ENCODE measurements at regions not wholly inside any gene's neighbourhood (a gene's known extent, or its start where the extent isn't known, plus 50 kb on each side); places are given as distances from the start of the nearest gene placed in this dataset.

- no peak overlapping the region for H3K27ac ChIP-seq (ENCODE audit: low read depth in 2 of 2, low read length in 2 of 2)
- DNase-seq (peak in 2 of 5 donors; percentile 14 to 19), FAIRE-seq (no peak)
- H3K4me3 ChIP-seq (ENCODE audit: low read length in 3 of 3), result no peak overlapping the region
- no peaks in the 10 kb centered on the region for H3K36me3 ChIP-seq (ENCODE audit: control insufficient read depth in 2 of 3, insufficient read depth in 3 of 3, low read length in 3 of 3)
- H3K9me3 ChIP-seq (ENCODE audit: control insufficient read depth in 2 of 3, insufficient read depth in 1 of 3, low read length in 3 of 3), result no peaks in the 10 kb centered on the region
- peaks cover 0 to 7% (median 0%) of the 10 kb centered on the region in 3 donors for H3K4me1 ChIP-seq (ENCODE audit: control insufficient read depth in 2 of 3, insufficient read depth in 2 of 3, low read depth in 1 of 3, low read length in 3 of 3)
- TF ChIP-seq, protein P1, sequence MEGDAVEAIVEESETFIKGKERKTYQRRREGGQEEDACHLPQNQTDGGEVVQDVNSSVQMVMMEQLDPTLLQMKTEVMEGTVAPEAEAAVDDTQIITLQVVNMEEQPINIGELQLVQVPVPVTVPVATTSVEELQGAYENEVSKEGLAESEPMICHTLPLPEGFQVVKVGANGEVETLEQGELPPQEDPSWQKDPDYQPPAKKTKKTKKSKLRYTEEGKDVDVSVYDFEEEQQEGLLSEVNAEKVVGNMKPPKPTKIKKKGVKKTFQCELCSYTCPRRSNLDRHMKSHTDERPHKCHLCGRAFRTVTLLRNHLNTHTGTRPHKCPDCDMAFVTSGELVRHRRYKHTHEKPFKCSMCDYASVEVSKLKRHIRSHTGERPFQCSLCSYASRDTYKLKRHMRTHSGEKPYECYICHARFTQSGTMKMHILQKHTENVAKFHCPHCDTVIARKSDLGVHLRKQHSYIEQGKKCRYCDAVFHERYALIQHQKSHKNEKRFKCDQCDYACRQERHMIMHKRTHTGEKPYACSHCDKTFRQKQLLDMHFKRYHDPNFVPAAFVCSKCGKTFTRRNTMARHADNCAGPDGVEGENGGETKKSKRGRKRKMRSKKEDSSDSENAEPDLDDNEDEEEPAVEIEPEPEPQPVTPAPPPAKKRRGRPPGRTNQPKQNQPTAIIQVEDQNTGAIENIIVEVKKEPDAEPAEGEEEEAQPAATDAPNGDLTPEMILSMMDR (IDR thresholded peaks at IDR 0.05; ENCODE audit: borderline replicate concordance, extremely low read depth, insufficient read depth), result no peak
- intact Hi-C loops (cut with DNase I), result no loop called here
- no peak overlapping the region for H3K9ac ChIP-seq (ENCODE audit: low read length in 3 of 3)
- H3K27me3 ChIP-seq (ENCODE audit: control insufficient read depth, insufficient read depth, low read length), result no peaks in the 10 kb centered on the region
Observed at GRCh38 chr14:98328496-98328895, 943.5 kb downstream of the BCL11B start.

DNA sequence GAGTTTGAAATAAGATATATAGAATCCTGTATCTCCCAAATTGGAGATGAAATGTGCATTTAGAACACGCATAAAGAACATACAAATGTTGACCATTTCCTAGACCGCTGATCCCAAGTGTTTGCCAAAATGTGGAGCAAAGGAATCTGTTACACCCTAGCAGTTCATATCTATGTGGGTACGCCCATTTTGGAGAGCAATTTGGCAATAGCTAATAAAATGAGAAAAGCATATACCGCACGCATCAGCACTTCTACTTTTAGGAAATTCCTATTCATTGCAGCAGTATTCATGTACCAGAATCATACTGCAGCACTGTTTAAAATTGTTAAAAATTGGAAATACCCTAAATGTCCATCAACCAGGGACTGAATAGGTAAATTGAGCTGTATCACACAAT is 937.8 kb downstream of the BCL11B start:
- TF ChIP-seq, protein P1 (IDR thresholded peaks at IDR 0.05; ENCODE audit: borderline replicate concordance, extremely low read depth, insufficient read depth), result no peak
- no peak overlapping the region for H3K27ac ChIP-seq (ENCODE audit: low read depth in 2 of 2, low read length in 2 of 2)
- DNase-seq (no peak), FAIRE-seq (no peak)
- no peaks in the 10 kb centered on the region for H3K36me3 ChIP-seq (ENCODE audit: control insufficient read depth in 2 of 3, insufficient read depth in 3 of 3, low read length in 3 of 3)
- H3K9ac ChIP-seq (ENCODE audit: low read length in 3 of 3), result no peak overlapping the region
- no peaks in the 10 kb centered on the region for H3K27me3 ChIP-seq (ENCODE audit: control insufficient read depth, insufficient read depth, low read length)
- no peaks in the 10 kb centered on the region for H3K9me3 ChIP-seq (ENCODE audit: control insufficient read depth in 2 of 3, insufficient read depth in 1 of 3, low read length in 3 of 3)
- H3K4me3 ChIP-seq (ENCODE audit: low read length in 3 of 3), result no peak overlapping the region
- H3K4me1 ChIP-seq (ENCODE audit: control insufficient read depth in 2 of 3, insufficient read depth in 2 of 3, low read depth in 1 of 3, low read length in 3 of 3), result no peaks in the 10 kb centered on the region
- intact Hi-C loops (cut with DNase I), result no loop called here

- Histone ChIP-seq H3K9me3 (ENCODE audit: control insufficient read depth in 2 of 3, insufficient read depth in 1 of 3, low read length in 3 of 3) (no peaks in the 10 kb centered on the region), H3K36me3 (ENCODE audit: control insufficient read depth in 2 of 3, insufficient read depth in 3 of 3, low read length in 3 of 3) (no peaks in the 10 kb centered on the region), H3K27ac (ENCODE audit: low read depth in 2 of 2, low read length in 2 of 2) (no peak overlapping the region), H3K27me3 (ENCODE audit: control insufficient read depth, insufficient read depth, low read length) (no peaks in the 10 kb centered on the region), H3K4me3 (ENCODE audit: low read length in 3 of 3) (no peak overlapping the region), H3K4me1 (ENCODE audit: control insufficient read depth in 2 of 3, insufficient read depth in 2 of 3, low read depth in 1 of 3, low read length in 3 of 3) (no peaks in the 10 kb centered on the region), H3K9ac (ENCODE audit: low read length in 3 of 3) (no peak overlapping the region)
- DNase-seq (no peak), FAIRE-seq (no peak)
- TF ChIP-seq, protein P1 (IDR thresholded peaks at IDR 0.05; ENCODE audit: borderline replicate concordance, extremely low read depth, insufficient read depth), result no peak
- intact Hi-C loops (cut with DNase I), result no loop called here
Observed at GRCh38 chr14:98341211-98341610, 930.8 kb downstream of the BCL11B start.

- no peaks in the 10 kb centered on the region for H3K4me1 ChIP-seq (ENCODE audit: control insufficient read depth in 2 of 3, insufficient read depth in 2 of 3, low read depth in 1 of 3, low read length in 3 of 3)
- TF ChIP-seq, protein P1 (IDR thresholded peaks at IDR 0.05; ENCODE audit: borderline replicate concordance, extremely low read depth, insufficient read depth), result no peak
- H3K27ac ChIP-seq (ENCODE audit: low read depth in 2 of 2, low read length in 2 of 2), result no peak overlapping the region
- H3K27me3 ChIP-seq (ENCODE audit: control insufficient read depth, insufficient read depth, low read length), result no peaks in the 10 kb centered on the region
- DNase-seq (no peak), FAIRE-seq (no peak)
- H3K4me3 ChIP-seq (ENCODE audit: low read length in 3 of 3), result no peak overlapping the region
- no peaks in the 10 kb centered on the region for H3K36me3 ChIP-seq (ENCODE audit: control insufficient read depth in 2 of 3, insufficient read depth in 3 of 3, low read length in 3 of 3)
- no peak overlapping the region for H3K9ac ChIP-seq (ENCODE audit: low read length in 3 of 3)
- intact Hi-C loops (cut with DNase I), result no loop called here
- H3K9me3 ChIP-seq (ENCODE audit: control insufficient read depth in 2 of 3, insufficient read depth in 1 of 3, low read length in 3 of 3), result no peaks in the 10 kb centered on the region
Observed at GRCh38 chr14:98345161-98345560, 926.8 kb downstream of the BCL11B start.

All from kidney (tissue), 13 donors.